H54 (cell line): ENCODE measurements at regions not wholly inside any gene's neighbourhood (a gene's known extent, or its start where the extent isn't known, plus 50 kb on each side); places are given as distances from the start of the nearest gene placed in this dataset.
A peak's percentile ranks its signal among the peaks of the same experiment; 100 is the strongest.

Experiments used
- DNase-seq: peaks from one replicate; pipeline ENCODE4 v3.0.0; 2011; ENCODE audit warnings: low spot score, mixed read lengths; ENCODE audit not compliant: insufficient read length
- FAIRE-seq: peaks from 3 replicates; lab custom pipeline; 2011; peaks lifted over from hg19 to GRCh38; lab: Jason Lieb, UNC
- POLR2A ChIP-seq: IDR thresholded peaks from 2 replicates; pipeline ENCODE4 v1.6.1; 2011; ENCODE audit warnings: low read depth, mild to moderate bottlenecking, low read length

DNA sequence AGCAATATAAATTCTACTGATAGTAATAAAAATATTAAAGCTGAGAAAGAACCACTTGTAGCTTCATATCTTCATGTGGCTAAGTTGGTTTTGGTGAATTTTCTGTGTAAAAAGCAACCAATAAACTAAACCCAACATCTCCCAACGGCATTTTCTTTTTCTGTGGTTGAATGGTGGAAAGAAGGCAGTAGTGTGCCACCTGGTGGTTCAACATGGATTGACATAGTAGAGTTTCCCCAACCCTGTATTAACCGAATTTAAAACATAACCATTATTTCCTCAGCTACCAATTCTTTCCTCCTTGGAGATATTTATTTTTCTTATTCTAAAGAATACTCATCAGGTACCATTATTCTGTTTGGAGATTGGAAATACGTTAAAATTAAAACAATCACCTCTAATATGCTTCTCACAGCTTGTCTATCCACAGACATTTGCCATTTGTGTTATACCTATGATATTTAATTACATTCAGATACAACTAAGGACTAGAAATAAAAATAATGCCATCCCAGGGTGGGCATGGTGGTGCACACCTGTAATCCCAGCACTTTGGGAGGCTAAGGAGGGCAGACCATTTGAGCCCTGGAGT lies 117.1 kb upstream of the EEF1E1 start:
- no peak for FAIRE-seq

DNA sequence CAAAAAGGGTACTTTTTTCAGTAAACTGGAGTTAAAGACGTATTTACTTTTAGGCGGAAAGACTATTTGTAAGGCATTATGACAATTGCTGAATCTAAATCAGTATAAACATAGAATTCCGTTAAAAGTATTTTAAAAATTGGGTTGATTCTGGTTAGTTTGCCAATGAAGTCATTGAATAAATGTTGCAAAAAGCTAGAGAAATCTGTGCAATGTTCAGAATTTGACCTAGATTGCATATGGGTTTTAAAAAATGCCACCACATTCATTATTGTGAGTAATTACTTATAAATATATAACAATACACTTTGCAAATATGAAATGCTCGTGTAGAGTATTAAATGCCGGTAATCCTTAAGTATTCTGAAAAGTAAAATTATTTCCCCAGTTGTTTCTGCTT lies 116.5 kb upstream of the EEF1E1 start:
- TF ChIP-seq POLR2A = no peak
- no peak for FAIRE-seq

More for the DNA sequence above, 117.1 kb upstream of the EEF1E1 start:
- TF ChIP-seq POLR2A = no peak
- DNase-seq = no peak

DNA sequence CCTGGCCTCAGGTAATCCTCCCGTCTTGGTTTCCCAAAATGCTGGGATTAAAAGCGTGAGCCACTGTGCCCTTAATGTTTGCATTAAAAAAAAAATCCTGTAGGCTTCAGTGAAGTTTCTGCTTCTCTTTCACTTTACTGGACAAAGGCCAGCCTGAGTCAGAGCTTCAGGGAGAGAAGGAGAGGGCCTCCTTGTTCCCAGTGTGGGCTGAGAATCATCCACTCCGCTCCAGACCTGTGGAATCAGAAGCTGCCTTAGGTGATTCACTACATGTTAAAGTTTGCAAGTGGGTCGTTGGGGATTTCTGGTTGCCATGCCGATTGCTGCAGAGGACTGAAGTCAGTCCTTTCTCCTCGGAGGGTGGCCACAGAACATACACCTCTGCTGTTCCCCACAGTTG lies 113.3 kb upstream of the EEF1E1 start:
- peak; percentile 48 for FAIRE-seq
- peak; percentile 5 for DNase-seq

More for the DNA sequence above, 116.5 kb upstream of the EEF1E1 start:
- DNase-seq = no peak

DNA sequence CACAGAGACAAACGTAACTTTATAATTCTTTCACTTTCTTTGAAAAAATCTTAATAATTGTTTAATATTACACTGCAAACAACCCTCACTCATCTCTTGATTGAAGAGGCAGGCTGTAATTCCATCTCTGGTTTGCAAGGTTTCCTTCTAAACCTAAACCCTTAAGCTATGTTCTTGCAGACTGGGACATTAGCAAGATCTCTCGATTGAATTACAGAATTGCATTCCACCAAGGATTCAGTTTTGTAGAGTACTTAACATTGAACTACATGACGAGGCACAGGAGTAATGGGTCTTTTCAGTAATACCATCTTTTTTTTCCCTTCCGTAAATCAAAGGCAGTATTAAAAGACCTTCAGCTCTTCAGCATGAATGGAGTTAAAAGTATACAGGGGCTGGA lies 111.6 kb upstream of the EEF1E1 start:
- FAIRE-seq = no peak
- no peak for DNase-seq
- no peak for TF ChIP-seq POLR2A

More for the DNA sequence above, 113.3 kb upstream of the EEF1E1 start:
- TF ChIP-seq POLR2A = no peak

DNA sequence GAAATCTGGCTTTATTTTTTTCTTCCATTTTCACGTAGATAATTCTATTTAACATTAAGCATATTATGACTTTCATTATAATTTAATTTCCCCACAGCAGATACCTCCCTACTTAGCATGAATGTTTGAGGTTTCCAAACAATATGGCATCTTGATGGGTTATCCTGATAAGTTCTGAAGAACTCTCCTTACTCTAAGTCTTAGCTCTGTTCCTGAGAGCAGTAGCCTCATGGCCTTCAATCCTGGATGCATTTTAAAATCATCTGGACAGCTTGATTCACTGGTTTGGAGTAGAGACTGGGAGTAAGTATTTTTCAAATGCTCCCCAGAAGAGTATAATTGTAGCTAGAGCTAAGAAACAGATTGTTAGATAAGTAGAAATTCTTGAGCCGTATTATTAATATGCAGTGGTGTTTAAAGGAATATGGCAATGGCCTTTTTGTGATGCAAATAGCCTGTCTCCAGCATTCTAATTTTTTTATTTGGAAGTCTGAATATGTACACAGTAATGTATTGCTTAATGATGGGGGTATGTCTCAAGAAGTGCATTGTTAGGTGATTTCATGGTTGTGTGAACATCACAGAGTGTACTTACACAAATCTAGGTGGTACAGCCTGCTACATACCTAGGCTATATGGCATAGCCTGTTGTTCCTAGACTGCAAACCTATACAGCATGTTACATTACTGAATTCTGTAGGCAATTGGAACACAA lies 110.5 kb upstream of the EEF1E1 start:
- DNase-seq (no peak), FAIRE-seq (no peak)

DNA sequence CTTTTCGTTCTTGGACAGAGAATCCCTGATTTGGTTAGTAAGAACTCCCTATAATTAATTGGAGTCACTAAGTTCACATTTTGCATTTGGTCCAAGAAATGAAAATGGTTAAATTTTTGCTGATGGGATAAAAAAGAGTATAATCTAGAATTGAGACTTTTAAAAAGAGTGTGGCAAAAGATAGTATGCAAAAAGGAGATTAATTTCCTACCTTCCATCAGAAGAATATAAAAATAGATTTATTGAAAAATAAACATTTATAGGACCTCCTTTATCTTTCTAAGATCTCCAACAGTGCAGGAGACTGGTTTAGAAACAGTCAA lies 105.5 kb upstream of the EEF1E1 start:
- TF ChIP-seq POLR2A = no peak
- FAIRE-seq = no peak

More for the DNA sequence above, 110.5 kb upstream of the EEF1E1 start:
- no peak for TF ChIP-seq POLR2A

DNA sequence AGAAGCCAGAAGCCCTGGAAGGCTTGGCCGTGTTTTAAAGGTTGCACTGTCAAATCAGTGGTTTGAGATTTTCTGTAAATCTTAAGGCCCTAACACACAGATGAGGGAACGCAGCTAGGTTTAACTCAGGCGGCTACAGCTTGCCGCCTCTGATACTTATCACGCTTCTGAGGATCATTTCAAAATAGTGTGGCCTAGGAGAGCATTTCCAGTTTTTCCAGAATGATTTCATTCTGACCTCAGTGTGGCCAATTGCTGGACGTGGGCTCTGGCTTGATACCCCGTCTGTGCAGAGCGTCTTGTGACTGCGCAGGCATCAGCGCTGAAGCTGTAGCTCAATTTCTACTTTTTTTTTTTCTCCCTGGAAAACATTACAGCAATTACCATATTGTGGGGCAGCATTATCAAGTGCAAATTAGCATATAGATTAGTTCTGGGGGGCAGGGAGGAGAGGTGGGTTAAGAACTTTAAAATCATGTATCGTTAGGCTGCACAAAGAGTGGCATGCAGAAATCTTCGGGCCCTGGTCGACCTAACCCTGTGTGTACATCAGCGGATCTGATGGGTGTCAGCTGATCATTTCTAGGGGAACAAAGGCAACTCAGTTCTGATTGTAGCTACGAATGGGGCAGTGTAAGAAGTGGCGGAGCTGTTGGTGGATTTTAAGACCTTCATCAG lies 105.0 kb upstream of the EEF1E1 start:
- FAIRE-seq (no peak), DNase-seq (no peak)
- no peak for TF ChIP-seq POLR2A

More for the DNA sequence above, 105.5 kb upstream of the EEF1E1 start:
- no peak for DNase-seq

DNA sequence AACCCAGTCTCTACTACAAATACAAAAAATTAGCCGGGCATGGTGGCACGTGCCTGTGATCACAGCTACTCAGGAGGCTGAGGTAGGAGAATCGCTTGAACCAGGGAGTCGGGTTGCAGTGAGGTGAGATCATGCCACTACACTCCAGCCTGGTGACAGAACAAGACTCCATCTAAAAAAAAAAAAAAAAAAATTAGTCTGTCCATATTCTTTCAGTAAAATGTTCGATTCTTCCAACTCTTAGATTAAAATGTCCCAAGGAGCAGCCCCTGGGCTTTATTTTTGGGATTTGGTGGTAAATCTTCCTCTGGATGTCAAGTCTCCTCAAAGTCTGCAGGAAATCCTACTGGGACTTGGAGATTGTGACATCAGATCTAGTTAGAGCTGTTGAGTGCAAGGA lies 101.0 kb upstream of the EEF1E1 start:
- TF ChIP-seq POLR2A = no peak
- FAIRE-seq (no peak), DNase-seq (no peak)

DNA sequence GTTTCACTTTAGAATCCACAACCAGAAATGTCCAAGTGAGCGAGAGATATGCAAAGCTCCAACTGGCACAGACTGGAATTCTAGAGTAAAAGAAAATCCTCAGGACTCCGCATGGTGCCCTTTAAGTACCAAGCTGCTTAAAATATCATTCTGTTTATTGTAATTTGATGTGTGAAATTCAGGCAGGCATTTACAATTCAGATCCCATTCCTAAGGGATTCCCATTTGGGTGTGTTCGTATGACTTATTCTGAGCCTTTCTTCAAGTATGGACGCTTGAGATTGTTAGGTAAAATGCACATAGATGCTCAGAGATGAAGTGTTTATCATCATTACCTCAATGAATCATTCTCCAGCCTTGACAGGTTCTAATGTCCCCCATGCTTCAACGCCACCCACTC lies 99.3 kb upstream of the EEF1E1 start:
- no peak for FAIRE-seq
- no peak for DNase-seq
- no peak for TF ChIP-seq POLR2A

DNA sequence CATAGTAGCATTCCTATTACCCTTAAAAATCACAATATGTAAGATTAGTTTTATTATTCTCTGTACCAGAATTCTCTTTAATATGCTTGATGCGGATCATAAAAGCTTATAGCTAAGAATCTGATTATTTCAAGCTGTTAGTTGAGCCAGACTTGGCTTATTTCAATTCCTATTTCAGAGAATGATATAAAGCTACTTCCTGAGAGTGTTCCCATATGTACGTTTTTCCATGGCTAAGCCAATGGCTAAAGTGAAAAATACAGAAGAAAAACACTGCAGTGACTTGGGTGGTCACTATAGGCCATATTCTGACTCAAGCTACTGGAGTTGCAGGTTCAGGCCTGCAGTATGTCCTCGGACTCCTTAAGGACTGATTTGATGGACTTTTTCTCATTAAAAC lies 97.9 kb upstream of the EEF1E1 start:
- no peak for TF ChIP-seq POLR2A
- DNase-seq (no peak), FAIRE-seq (no peak)

DNA sequence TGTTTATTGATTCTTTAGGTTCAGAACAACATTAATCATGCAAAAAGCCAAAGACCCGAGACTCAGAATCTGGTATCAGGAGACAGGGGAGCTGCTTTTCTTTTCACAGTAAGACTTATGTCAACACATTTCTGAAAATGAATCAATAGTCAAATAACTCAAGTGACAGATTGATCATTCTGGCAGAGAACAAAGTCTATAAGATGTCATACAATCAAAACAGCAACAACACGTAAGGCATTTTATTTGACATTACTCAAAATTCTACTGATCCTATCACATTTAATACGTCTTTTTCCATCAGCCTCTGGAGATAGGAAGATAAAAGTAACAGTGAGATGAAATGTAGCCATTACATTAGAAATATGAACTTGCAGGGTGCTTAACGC lies 93.4 kb upstream of the EEF1E1 start:
- no peak for TF ChIP-seq POLR2A
- FAIRE-seq = no peak
- DNase-seq = no peak

DNA sequence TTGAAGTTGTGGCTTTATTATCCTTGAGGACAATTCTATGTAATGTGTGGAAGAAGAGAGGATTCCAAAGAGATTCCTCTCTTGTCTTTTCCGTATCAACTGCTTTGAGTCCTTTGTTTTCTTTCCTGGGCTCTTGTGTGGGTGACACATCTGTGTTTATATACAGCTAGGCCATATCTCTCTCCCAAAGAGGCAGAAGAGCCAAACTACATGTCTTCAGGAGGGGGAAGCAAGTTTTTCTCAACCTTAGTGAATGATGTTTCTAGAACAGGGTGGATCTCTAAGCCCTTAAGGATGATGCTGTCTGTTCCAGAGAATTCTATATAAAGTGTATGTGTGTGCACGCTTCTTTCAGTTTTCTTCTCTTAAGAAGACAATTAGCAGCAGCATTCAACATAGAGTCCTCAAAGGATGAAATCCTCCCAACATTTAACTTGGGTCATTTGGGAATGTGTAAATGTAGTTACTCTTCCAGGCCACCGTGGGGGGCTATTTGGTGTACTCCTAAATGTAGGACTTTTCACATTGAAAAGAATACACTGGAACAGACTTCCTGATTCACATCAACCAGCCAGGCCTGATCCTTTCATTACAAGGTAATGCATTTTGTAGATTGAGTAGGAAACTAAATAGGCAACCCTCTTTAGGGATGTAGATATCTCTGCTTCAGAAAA lies 92.8 kb upstream of the EEF1E1 start:
- no peak for TF ChIP-seq POLR2A
- no peak for FAIRE-seq
- DNase-seq = no peak

DNA sequence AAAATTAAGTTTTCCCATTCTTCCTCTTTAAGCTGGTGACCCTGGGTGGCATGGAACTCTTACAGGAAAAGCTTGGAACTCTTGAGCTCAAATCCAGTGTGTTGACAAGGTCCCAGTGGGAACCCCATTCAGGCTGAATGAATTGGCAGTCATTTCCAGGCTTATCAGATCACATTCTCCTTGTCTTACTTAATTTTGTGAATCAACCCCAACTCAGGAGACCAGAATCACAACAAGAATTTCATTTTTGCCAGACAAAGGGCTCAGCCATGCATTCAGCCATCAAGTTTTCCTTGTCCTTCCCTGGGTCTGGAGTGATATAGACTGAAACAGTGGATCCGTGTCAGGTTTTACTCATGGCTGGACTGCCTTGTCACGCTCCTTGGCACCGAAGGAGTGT lies 92.1 kb upstream of the EEF1E1 start:
- no peak for TF ChIP-seq POLR2A
- FAIRE-seq = no peak
- no peak for DNase-seq

DNA sequence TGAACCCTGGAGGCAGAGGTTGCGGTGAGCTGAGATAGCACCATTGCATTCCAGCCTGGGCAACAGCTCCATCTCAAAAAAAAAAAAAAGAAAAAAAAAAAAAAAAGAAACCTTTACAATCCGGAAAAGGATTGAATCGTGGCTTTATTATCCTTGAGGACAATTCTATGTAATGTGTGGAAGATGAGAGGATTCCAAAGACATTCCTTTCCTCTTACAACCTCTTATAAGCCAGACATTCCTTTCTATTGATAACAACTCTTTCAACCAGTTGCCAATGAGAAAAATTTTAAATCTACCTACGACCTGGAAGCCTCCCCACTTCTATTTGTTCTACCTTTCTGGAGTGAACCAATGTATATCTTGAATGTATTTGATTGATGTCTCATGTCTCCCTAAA lies 91.2 kb upstream of the EEF1E1 start:
- DNase-seq = no peak
- TF ChIP-seq POLR2A = no peak
- no peak for FAIRE-seq
